ENCODE measurements at regions not wholly inside any gene's neighbourhood (a gene's known extent, or its start where the extent isn't known, plus 50 kb on each side); places are given as distances from the start of the nearest gene placed in this dataset.

DNA sequence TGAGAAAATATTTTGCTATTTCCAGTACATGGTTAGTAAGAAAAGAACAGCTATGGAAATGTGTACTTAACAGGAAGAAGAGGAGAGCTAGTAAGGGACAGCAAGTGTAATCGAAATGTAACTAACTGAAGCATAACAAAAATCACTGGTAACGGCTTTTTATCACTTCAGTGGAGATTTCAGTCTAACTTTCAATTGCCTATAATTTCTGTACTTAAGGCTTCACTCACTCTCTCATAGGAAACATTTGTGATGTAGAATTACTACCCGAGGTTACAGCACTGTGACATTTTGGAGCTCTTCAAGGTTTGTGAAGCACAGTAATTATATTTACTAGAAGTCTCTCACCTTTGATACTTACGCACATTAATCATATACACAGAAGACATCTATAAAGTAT is 1119.1 kb downstream of the AMY1C start:
- no peak for DNase-seq

DNA sequence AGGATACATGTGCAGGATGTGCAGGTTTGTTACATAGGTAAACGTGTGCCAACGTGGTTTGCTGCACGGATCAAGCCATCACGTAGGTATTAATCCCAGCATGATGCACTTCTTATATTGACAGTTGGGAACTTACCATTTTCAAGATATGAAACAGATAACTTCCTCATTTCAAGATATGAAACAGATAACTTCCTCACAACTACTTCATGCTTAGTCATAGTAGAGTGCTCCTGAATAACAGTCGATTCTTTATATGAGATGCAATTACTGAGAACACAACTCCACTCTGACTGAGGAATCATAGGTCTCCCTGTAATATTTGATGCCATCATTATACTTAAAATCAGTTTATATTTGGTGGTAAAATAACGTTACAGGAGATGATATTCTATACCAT is 1124.3 kb downstream of the AMY1C start:
- no peak for DNase-seq

DNA sequence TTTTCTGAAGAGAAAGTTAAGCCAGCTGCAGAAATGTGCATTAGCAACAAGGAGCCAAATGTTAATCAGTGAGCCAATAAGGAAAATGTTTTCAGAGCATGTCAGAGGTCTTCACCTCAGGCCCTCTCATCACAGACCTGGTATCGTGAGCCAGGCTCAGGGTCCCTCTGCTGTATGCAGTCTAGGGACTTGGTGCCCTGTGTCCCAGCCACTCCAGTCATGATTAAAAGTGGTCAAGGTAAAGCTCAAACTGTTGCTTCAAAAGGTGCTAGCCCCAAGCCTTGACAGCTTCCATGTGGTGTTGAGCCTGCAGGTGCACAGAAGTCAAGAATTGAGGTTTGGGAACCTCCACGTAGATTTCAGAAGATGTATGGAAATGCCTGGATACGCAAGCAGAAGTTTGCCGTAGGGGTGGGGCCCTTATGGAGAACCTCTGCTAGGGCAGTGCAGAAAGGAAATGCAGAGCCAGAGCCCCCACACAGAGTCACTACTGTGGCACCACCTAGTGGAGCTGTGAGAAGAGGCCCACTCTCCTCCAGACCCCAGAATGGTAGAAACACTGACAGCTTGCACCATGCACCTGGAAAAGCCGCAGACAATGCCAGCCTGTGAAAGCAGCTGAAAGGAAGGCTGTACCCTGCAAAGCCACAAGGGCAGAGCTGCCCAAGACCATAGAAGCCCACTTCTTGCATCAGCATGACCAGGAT is 1128.7 kb downstream of the AMY1C start:
- no peak for DNase-seq

GRCh38 chr1:104884939-104885338 is 1135.2 kb downstream of the AMY1C start:
- DNase-seq = no peak

GRCh38 chr1:104905322-104905721 is 1155.6 kb downstream of the AMY1C start:
- DNase-seq = no peak

DNA sequence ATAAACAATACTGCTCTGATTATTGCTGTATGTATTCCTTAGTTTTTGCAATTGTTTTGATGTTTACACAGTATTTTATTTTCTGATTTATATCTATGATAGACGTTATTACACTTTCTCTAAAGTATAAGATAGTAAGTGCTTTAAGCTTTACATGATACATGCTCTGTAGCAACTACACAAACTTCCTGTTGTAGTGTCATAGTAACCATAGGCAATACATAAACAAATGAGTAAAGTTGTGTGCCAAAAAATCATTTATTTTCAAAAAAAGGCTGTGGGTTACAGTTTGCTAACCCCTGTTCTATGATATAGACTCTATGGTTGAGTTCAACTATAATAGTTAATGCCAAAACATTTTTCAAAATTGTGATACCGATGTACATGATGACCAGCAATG is 1156.4 kb downstream of the AMY1C start:
- DNase-seq = no peak

DNA sequence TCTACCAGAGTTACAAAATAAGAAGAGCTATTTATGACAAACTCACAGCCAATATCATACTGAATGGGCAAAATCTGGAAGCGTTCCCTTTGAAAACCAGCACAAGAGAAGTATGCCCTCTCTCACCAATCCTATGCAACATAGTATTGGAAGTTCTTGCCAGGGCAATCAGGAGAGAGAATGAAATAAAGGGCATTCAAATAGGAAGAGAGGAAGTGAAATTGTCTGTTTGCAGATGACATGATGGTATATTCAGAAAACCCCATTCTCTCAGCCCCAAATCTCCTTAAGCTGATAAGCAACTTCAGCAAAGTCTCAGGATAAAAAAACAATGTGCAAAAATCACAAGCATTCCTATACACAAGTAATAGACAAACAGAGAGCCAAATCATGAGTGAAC is 1169.5 kb downstream of the AMY1C start:
- DNase-seq = no peak

- DNase-seq = no peak
Measured at GRCh38 chr1:104921525-104921924, 1171.8 kb downstream of the AMY1C start.

DNA sequence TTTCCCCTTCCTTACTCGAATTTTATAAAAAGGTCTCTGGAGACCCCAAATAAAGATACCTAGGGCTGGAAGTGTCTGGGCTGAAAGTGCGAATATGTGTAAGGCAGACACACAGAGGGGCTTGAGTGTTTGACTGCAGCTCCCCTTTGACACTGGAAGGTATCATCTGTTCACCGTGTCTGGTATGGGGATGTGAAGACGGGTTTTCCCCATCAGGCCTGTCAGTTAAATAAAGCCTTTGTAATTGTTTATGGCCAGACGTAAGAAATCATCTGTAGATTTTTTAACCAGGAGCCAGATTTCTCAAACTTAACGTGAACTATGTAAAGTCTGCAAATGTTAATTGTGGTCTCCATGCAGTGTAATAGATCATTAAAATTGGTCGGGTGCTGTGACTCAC is 1173.4 kb downstream of the AMY1C start:
- no peak for DNase-seq

- DNase-seq = no peak
Measured at GRCh38 chr1:104929280-104929679, 1179.6 kb downstream of the AMY1C start.

DNA sequence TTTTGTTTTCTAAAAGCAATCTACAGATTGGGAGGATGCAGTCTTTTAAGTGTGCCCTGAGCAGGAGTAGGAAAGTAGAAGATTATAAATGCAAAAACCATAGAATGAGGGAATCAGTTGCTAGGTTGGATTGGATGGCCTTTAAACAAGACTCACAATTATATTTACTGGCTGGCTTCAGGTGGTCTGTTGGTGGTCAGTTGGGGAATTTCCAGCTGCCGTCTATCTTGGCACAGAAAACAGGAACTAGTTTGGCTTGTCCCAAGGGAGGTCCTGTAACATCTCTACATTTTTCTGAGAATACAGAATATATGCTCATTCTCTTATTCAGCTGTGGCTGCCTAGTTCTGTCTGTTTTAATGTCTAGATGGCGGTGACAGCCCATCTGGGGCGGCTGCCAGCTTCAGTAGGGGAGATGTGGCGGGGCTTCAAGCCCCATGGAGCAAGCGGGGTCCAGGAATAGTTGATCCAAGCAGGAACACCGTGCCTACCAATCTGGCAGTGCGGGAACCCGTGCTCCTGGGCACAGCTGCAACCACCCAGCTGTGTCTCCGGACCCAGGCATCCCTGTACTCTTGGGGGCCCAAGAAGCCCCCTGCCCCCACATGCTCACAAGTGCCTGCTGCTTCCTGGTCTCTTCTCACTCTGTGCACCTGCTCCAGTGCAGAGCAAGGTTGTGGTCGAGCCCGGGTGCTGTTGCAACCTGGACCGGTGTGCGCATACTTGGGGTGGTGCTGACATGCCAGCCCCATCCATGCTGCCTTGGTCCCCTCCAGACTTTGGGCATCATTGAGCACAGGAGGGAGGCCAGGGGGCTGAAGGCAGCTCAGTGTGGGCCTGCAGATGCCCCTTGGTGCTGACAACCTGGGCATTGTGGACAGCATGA is 1182.6 kb downstream of the AMY1C start:
- DNase-seq = no peak

DNA sequence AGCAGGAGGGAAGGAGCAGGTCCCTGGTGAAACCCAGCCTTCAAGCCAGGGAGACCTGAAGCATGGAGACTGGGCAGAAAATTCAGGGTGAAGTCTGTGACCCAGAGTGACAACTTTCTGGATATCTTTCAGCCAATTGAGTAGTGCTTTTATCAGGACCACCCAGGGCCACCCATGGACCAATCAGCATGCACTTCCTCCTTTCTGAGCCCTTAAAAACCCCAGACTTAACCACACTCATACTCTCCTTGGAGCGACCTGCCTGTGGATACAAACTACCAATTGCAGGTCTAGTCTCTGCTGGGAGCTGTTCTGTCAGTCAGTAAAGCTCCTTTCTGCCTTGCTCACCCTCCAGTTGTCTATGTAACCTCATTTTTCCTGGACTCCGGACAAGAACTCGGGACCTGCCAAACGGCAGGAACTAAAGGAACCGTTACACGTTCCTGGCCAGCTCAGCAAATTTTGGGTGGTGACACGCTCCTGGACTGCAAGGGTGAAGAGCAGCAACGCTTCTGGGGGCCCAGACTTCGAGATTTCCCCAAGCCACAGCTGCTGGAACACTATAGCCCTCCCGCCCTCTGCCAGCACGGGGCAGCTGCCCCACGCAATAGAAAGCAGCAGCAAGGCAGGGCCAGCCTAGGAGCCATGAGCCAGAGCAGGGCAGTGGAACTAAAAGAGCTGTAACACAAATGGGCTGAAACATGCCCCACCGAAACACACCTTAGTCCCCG is 1183.4 kb downstream of the AMY1C start:
- DNase-seq = no peak

DNA sequence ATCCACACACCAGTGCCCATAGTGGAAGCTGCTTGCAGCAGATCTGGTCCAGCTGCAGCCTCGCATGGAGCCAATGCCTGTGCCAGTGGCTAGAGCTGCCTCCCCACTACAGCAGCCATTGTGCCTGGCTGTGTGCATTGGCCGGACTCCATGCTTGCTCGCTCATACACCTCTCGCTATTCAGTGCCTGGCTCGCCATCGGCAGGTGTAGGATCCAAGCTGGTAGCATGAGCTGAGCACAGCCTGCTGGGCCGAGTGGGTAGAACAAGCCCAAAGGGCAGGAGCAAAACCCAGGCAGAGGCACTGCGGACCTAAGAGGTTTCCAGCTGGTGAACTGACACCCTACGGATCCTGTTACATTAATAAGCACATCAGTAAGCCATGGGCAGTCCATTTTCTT is 1184.1 kb downstream of the AMY1C start:
- no peak for DNase-seq

DNA sequence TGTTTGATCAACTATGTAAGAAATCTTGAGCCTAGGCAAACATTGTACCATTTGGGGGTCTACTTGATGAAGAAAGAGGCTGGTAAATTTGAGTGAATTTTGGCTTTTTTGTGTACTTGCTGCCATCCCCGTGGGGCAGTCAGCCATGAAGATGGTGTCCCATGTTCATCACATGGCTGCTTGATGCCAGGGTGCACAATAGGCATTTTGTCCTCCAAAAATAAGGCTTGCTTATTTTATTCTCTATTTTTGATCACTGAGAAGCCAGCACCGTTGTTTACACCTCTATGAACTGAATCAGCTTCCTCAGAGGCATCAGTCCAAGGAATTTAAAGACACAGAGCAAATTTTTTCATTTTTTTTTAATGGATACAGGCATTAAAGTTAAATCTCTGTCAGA is 1195.7 kb downstream of the AMY1C start:
- DNase-seq = no peak

DNA sequence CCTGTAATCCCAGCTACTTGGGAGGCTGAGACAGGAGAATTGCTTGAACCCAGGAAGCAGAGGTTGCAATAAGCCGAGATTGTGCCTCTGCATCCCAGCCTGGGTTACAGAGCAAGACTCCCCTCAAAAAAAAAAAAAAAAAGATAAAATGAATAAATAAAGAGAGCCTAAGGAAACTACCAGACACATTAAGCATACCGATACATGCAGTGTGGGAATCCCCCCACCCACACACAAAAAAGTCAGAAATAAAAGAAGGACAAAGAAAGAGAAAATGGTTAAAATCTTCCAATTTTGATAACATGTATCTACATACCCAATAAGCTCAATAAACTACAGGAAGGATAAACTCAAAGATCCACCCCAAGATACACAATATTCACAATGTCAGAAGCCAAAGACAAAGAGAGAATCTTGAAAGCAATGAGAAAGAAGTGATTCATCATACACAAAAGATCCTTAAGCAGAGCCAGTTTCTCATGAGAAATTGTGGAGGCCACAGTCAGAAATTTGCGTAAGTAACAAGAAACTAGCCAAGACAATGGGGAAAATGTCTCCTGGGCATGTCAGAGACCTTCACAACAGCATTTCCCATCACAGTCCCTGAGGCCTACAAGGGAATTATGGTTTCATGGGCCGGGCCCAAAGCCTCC is 1197.0 kb downstream of the AMY1C start:
- DNase-seq = no peak

GRCh38 chr1:104953555-104953954 is 1203.9 kb downstream of the AMY1C start:
- no peak for DNase-seq

DNA sequence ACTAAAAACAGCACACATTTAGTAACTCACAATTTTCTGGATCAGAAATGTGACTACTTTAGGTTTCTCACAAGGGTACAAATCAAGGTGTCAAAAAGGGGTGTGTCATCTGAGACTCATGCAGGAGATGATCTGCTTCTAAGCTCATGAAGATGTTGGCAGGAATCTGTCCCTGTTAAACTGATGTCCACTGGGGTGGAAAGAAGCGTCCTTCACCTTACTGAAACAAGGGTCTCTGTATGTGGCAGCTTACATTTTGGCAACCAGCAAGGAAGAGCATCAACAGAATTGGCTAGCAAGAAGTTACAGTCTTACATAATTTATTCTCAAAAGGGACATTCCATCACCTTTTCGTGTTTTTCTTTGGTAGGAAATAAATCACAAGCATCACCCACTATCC is 1223.8 kb downstream of the AMY1C start:
- no peak for DNase-seq

- no peak for DNase-seq
Measured at GRCh38 chr1:104979651-104980050, 1230.0 kb downstream of the AMY1C start.

- DNase-seq = no peak
Measured at GRCh38 chr1:104987210-104987609, 1237.5 kb downstream of the AMY1C start.

- no peak for DNase-seq
Measured at GRCh38 chr1:104989012-104989411, 1239.3 kb downstream of the AMY1C start.

DNA sequence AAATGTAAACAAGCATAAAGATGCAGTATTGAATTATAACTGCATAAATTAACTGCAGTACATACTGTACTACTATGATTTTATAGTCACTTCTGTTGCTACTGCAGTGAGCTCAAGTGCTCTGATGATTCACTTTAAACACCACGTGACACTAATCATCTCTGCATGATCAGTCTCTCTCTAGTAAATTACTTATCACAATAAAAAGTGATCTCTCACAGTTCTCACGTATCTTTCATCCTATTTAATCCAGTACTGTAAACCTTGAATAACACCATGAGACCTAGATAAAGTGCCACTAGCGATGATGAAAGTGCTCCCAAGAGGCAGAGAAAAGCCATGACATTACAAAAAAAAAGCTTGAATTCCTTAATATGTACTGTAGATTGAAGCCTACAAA is 1242.0 kb downstream of the AMY1C start:
- no peak for DNase-seq

DNA sequence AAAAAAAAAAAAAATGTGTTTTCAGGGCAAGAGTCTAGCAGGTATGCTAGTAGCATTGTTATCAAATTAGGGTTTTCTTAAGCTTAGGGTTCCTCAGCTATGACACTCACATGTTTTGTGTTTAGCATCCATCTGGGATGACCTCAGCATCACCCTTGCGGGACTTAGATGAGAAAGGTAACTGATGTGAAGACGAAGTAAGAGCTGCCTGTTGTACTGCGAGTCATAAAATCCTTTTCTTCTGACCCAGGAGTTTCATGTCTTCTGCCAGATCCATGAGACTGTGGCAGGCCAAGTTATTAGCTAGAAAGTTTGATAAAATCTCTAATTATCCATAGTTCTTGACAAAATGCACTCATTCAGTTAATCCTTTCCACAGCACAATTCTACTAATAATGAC is 1251.1 kb downstream of the AMY1C start:
- DNase-seq = no peak

GRCh38 chr1:105004515-105004914 is 1254.8 kb downstream of the AMY1C start:
- DNase-seq = no peak

All from stimulated activated CD4-positive, alpha-beta T cell treated with anti-CD3 and anti-CD28 coated beads, Interleukin-2, amount 100 ng/mL, for 48 hours (primary cell).